IPS DF 4.7 (cell line): ENCODE measurements at regions not wholly inside any gene's neighbourhood (a gene's known extent, or its start where the extent isn't known, plus 50 kb on each side); places are given as distances from the start of the nearest gene placed in this dataset.

Source experiments
- DNase-seq: peaks from one replicate; pipeline ENCODE4 v3.0.0-alpha.2; 2013; ENCODE audit warnings: low spot score; ENCODE audit errors: extremely low read depth

GRCh38 chr13:59522652-59523051 is 641.1 kb downstream of the DIAPH3 start:
- no peak for DNase-seq

DNA sequence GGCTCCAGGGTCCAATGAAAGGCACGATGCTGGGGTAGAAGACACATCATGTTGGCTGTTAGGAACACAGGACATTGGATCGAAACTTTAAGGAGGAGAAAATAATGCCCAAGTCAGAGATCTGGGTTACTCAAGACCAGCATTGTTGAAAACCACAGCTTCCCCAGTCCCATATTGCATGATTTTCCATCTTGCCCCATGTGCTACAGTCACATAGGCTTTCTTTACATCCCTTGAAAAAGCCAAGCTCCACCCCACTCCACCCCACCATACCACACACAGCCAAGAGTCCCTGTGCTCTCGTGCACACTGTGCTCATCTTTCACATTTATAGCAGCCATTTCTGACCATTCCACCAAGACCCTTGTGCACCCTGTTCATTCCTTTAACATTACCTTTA is 636.2 kb downstream of the DIAPH3 start:
- no peak for DNase-seq

- DNase-seq: peak; percentile 62
Measured at GRCh38 chr13:59531571-59532091, 632.1 kb downstream of the DIAPH3 start.

GRCh38 chr13:59532405-59532804 is 631.3 kb downstream of the DIAPH3 start:
- DNase-seq: no peak

DNA sequence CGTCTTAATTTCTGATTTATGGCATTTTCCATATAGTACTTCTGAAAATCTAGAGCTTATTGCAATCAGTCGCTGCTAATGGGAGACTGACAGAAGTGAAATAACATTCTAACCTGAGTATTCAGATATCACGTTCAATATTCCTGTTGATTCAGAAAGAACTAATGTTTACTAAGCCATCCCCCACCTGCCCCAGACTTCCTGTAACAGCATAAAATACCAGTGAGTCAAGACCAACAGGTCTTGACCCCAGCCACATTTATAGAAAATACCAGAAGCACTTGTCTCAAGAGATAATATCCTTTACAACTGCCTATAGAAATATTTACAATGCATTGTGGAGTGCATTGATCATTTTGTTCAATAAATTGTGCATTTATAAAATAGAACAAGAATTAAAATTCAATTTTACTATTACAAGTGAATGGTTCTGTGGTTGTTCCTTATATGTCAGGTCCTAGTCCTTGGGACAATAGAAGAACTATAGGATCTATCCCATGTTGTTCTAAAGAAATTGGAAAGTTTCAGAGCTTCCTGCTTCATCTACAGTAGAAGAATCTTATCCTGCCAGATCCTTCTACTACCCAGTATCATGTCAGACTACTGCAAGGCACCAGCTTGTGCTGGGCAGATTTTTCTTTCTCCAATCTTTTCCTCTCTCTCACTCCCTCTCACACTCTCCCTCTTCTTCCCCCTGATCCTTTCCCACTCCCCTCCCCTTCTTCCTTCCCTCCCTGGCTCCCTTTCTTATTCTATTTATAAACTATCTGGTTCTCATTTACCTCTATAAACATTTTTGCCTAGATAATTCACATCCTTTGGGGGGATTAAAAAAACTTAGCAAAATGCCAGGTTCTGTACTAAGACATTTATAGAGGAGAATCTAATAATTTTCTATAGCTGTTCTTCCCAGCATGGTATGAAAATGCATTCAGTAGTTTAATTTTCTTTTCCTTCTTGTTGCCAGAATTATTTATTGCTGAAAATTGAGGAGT is 629.9 kb downstream of the DIAPH3 start:
- no peak for DNase-seq

- no peak for DNase-seq
Measured at GRCh38 chr13:59534806-59535205, 628.9 kb downstream of the DIAPH3 start.

GRCh38 chr13:59537500-59537899 is 626.2 kb downstream of the DIAPH3 start:
- no peak for DNase-seq

DNA sequence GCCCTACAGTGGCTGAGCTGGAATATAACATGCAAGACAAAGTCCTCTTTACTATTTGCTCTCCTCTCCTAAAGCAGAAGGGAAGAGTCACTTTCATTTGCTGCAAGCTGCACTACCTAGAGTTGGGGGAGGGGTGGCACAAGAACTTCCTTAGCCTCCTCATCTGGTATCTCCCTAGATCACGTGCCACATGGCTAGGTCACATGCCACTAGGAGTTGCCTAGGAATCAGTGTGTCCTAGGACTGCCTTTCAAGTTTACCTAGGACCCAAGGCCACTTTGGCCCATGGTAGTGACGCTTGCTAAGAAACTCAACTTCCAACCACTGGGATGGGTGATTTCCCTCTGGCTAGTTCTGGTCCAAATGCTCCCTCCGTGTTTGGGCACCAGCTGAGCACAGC is 625.2 kb downstream of the DIAPH3 start:
- no peak for DNase-seq

DNA sequence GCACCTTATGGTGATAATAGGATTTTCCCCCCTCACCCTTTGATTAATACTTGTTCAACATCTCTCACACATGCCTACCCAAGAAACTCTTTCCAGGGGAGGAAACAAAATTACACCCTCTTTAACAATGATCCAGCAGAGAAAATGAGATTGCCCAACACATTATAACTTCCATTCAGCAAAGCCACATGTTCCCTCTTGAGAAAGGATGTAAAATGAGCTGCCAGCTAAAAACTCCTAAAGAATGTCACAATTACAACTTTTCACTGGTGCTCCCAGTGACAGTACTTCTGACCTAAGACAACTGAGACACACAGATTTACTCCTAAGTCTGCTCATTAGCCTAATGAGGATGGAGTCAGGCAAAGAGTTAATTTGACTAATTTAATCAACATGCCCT is 621.4 kb downstream of the DIAPH3 start:
- no peak for DNase-seq

- no peak for DNase-seq
Measured at GRCh38 chr13:59543418-59543817, 620.3 kb downstream of the DIAPH3 start.

GRCh38 chr13:59545007-59545406 is 618.7 kb downstream of the DIAPH3 start:
- DNase-seq: no peak

DNA sequence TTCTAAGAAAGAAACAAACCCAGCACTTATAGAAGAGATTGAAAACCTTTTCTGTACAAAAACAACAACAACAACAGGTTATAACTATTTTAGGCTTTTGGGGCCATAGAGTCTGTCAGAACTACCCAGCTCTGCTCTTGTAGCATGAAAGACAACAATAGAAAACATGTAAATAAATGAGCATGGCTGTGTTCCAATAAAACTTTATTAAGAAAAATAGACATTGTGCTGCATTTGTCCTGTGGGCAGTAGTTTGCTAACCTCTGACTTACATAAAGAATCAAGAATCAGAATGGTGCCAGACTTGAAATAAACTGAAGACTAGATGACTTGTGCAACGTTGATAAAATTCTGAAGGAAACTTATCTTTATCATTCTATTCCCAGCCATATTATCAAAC is 617.5 kb downstream of the DIAPH3 start:
- no peak for DNase-seq

DNA sequence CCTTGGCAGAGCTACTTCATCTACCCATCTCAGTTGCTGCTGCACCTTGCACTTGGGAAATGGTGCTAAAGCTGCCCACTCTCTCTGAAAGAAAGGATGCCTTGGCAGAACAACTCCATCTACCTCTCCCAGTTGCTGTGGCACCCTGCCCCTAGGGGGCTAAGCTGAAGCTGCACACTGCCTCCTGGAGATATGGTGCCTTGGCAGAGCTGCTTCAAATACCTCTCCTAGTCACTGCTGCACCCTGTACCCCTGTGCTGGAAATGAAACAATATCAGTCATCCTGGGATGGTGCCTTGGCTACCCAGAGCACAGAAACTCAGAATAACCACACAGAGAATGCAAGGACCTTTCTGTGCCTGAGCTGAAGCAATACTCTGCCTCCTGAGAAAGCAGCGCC is 615.8 kb downstream of the DIAPH3 start:
- DNase-seq: no peak

- no peak for DNase-seq
Measured at GRCh38 chr13:59562924-59563323, 600.8 kb downstream of the DIAPH3 start.

- DNase-seq: no peak
Measured at GRCh38 chr13:59566561-59566960, 597.2 kb downstream of the DIAPH3 start.

GRCh38 chr13:59568306-59568705 is 595.4 kb downstream of the DIAPH3 start:
- no peak for DNase-seq

GRCh38 chr13:59570204-59570603 is 593.5 kb downstream of the DIAPH3 start:
- no peak for DNase-seq

- no peak for DNase-seq
Measured at GRCh38 chr13:59584101-59584500, 579.6 kb downstream of the DIAPH3 start.

DNA sequence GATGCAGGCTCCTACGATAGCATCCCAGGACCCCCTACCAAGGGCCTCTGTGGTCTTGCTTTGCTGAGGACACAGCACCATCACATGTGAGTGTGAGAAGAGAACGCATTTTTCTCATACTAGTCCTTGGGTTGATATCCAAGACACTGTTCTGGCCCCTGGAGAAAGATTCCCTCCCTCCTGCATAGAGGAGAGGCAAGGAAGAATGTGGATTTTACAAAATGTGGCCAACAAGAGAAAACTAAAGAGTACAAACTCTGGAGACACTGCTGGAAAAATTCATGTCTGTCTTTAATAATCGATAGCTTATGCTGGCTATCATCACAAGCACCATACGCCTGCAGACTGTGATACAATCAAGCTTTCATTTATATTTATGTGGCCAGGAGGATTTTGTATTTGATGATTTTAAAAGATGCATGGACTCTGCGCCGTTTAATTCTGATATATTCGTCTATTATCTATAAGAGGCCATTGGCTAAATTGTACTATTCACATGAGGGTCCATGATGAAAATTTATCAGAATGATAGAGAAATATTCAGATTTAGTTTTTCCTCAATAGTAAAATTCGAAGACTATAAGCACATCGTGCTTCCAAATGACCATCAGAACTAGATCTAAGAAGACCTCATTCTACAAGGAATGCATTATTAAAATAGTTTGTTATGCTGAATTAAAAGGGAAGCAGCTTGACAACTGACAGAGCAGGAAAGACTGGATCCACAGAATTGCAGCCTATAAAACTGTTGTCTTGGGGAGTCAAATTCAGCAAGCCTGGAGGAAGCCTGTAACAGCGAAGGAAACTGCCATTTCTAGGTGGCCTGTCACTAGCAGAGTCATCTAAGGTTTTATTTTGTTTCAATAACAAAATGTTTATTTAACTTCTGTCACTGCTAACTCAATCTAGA is 578.7 kb downstream of the DIAPH3 start:
- no peak for DNase-seq

GRCh38 chr13:59587030-59587429 is 576.7 kb downstream of the DIAPH3 start:
- DNase-seq: no peak

DNA sequence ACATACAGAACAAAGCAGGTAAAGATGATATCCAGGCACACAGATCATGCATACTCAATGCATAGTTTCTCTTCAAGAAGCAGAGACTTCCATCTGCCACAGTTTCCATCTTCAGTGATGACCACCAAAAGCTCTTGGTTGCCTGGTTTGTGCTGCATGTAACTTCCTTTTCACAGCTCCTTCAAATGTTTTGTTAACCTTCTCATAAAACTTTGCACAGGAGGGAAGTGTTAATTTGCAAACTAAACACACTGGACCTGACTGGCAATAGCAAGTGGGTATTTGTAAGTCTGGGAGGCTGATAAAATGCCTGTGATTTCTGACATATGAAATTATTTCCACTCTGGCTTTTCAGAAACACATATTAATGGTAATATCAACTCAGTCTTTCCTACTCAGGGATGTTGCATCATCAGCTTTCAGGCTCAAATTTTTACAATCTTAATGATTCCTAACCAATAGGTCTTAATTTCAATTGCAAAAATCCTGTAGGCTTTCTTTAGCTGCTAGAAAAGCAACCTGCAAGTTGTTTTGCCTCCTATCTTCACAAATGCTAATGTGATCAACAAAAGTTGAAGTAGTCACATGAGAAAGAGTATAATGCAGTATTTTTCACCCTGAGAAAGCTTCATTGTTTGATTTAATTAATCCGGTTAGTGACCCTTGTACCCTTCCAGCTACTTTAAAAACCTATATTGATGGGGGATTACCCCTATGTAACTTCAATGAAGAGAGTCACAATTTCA is 575.6 kb downstream of the DIAPH3 start:
- no peak for DNase-seq
